SW480 (cell line): ENCODE measurements at regions not wholly inside any gene's neighbourhood (a gene's known extent, or its start where the extent isn't known, plus 50 kb on each side); places are given as distances from the start of the nearest gene placed in this dataset.

Experiments used
- DNase-seq: peaks from one replicate; pipeline ENCODE4 v3.0.0-alpha.2; 2016; ENCODE audit warnings: low spot score

GRCh38 chr5:88544136-88544645 is 275.5 kb upstream of the TMEM161B start:
- DNase-seq = no peak

GRCh38 chr5:88542786-88543185 is 274.1 kb upstream of the TMEM161B start:
- no peak for DNase-seq

GRCh38 chr5:88540471-88541115 is 271.9 kb upstream of the TMEM161B start:
- no peak for DNase-seq

- no peak for DNase-seq
These were observed 271.2 kb upstream of the TMEM161B start for GRCh38 chr5:88539693-88540365.

- no peak for DNase-seq
These were observed 270.4 kb upstream of the TMEM161B start for GRCh38 chr5:88539026-88539425.

- peak; percentile 28 for DNase-seq
These were observed 267.5 kb upstream of the TMEM161B start for GRCh38 chr5:88536146-88536545.

GRCh38 chr5:88524941-88525340 is 256.3 kb upstream of the TMEM161B start:
- DNase-seq = no peak

- DNase-seq = no peak
These were observed 250.4 kb upstream of the TMEM161B start for GRCh38 chr5:88519066-88519465.

- peak; percentile 78 for DNase-seq
These were observed 249.7 kb upstream of the TMEM161B start for GRCh38 chr5:88518131-88519016.

- DNase-seq = no peak
These were observed 247.5 kb upstream of the TMEM161B start for GRCh38 chr5:88515881-88516819.

- no peak for DNase-seq
These were observed 246.4 kb upstream of the TMEM161B start for GRCh38 chr5:88515068-88515467.

GRCh38 chr5:88509403-88509802 is 240.8 kb upstream of the TMEM161B start:
- DNase-seq = no peak

- no peak for DNase-seq
These were observed 238.6 kb upstream of the TMEM161B start for GRCh38 chr5:88507261-88507660.

- no peak for DNase-seq
These were observed 234.8 kb upstream of the TMEM161B start for GRCh38 chr5:88503406-88503805.

- no peak for DNase-seq
These were observed 234.3 kb upstream of the TMEM161B start for GRCh38 chr5:88503041-88503345.

GRCh38 chr5:88502179-88503040 is 233.8 kb upstream of the TMEM161B start:
- DNase-seq = peak; percentile 6

GRCh38 chr5:88495810-88496209 is 227.2 kb upstream of the TMEM161B start:
- no peak for DNase-seq

- no peak for DNase-seq
These were observed 222.2 kb upstream of the TMEM161B start for GRCh38 chr5:88490874-88491273.

GRCh38 chr5:88489364-88489763 is 220.7 kb upstream of the TMEM161B start:
- DNase-seq = no peak

GRCh38 chr5:88488561-88488960 is 219.9 kb upstream of the TMEM161B start:
- no peak for DNase-seq

- DNase-seq = no peak
These were observed 219.5 kb upstream of the TMEM161B start for GRCh38 chr5:88488130-88488529.
